HG03280 (cell line): ENCODE measurements at regions not wholly inside any gene's neighbourhood (a gene's known extent, or its start where the extent isn't known, plus 50 kb on each side); places are given as distances from the start of the nearest gene placed in this dataset.

Source experiments
- ATAC-seq: cut with Tn5 transposase; IDR thresholded peaks from one replicate; pipeline ENCODE4 v1.9.1; 2021; ENCODE audit warnings: mild to moderate bottlenecking, moderate library complexity; ENCODE audit not compliant: unreplicated experiment

DNA sequence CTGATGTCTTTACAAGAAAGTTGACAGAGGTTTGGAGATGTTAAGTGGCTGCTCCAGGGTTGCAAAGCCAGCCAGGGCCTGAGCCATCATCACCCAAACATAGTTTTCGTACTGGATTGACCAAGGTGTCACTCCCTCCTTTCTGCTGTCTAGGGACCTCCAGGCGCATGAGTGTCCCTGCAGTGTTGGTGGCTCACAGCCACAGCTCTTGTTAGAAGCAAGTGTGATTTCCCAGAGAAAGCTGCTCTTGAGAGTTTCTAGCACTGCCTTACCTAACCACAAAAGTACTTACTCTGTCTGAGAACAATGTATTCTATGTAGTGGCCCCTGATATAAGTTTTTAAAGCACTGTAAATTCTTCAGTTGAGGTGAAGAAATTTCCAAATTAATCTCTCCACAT, 144.1 kb downstream of the SOX2 start:
- ATAC-seq, result no peak

DNA sequence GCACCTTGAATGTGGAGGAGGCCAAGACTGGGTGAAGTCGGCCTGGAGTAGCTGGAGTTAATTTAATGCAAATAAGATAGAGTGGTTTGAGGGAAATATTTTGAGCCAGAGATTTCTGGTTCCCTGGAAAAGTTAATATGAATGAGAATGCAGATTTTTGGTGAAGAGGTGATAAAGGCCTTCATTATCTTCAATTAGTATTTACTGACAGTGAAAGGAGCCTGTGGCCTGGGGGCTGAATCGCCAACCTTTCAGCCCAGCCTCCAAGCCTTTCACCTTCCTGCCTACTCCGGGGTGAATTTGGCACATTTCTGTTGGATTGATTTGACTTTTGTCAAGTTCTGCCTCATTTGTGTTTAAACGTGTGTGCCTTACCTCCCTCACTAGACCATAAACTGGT, 147.8 kb downstream of the SOX2 start:
- ATAC-seq, result no peak

DNA sequence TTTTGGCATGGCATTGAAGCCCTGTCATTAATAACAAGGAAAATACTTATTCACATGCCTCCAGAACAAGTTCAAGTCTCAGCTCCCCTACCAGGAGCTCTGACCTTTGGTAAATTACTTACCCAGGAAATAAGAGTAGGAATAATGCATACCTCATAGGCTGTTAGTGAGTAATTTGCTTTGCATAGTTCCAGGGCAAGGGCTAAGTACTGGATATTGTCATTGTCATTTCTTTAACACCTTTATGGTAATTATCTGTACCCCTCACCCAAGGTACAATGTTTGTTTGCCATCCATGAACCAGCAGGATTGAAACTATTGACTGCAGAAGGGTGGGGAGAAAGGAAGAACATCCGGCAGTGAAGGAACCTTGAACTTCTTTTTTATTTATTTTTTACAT, 148.5 kb downstream of the SOX2 start:
- ATAC-seq, result no peak

DNA sequence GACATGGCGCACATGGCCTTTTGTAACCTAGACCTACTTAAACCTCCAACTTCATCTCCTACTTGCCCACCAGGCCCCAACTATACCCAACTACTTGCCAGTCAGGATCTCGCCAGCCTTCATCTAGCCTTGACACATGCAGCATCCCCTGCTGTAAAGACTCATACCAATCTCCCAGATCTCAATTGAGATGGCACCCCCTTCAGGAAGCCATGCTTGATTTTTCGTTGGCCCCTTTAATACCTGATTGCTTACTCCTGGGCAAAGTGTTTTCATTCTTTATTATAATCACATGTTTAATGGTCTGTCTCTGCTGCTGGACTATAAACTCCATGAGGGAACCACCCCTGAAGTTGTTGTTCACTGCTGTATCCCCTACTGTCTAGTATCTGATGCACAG, 150.8 kb downstream of the SOX2 start:
- no peak for ATAC-seq

DNA sequence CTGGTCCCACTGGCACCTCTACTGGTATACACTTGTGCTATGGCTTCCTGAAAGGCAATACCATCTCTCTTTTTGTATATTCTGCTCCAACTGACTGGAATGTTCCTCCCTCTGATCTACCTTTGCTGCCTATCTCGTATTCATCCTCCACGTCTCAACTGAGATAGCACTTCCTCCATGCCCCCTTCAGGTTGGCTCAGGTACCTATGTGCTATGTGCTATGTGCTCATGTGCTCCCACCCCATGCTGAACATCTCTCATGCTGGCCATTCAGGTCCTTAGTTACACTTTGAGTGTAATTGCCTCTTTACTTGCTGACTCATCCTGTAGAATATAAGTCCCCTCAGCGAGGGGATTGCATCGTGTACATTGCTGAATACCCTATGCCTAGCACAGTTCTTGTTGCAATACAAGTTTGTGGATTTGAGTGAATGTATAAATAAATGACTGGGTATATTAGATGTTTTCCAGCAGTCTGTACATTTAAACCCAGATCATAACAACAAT, 156.9 kb downstream of the SOX2 start:
- peak; percentile 54 for ATAC-seq

DNA sequence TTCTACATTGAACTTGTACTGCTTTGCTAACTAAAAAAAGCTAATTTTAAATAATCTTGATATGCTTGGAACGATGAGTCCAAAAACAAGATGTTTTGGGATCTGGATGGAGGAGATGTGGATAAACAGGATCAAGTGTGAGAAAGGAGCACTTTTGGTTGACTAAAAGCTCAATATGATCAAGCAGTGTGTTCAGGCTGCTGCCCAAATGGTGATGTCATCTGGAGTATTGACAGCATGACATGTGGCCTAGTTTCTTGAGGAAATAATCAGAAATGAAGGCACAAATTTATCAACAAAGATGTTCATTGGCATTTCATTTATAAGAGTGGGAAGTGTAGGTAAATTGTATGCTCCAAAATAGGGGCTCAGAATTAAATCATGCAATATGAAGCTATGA, 161.2 kb downstream of the SOX2 start:
- no peak for ATAC-seq

DNA sequence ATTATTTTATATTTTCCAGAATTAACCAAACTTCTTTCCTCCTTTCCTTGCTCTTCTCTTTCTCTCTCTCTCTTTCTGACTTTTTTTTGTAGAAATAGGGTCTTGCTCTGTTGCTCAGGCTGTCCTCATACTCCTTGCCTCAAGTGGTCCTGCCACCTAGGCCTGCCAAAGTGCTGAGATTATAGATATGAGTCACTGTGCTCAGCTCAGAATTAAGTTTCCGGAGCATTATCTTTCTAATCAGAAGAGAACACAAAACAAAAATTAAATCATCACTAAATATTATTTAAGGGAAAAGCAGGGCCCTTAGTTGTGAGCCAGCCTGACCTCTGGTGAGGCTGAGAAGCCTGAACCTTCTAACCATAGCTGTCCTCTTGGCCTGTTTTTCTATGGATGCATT, 168.2 kb downstream of the SOX2 start:
- ATAC-seq, result no peak

DNA sequence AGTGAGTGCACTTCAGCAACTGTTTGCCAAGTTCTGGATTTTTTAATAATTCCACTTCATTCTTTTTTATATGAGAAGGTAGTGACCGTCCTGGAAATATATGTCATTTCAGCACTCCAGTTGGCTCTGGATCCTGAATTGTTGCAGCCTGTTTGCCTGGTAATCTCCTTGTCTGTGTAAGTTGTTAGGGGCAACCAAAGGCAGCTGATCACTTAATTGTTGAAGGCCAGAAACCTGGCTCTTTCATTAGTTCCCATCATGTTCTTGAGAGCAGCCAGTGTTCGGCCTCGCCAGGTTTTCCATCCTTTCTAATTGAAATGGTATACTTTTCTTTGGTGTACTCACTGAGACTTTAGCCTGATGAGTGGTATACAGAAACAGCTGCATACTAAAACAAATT, 168.6 kb downstream of the SOX2 start:
- ATAC-seq, result no peak

DNA sequence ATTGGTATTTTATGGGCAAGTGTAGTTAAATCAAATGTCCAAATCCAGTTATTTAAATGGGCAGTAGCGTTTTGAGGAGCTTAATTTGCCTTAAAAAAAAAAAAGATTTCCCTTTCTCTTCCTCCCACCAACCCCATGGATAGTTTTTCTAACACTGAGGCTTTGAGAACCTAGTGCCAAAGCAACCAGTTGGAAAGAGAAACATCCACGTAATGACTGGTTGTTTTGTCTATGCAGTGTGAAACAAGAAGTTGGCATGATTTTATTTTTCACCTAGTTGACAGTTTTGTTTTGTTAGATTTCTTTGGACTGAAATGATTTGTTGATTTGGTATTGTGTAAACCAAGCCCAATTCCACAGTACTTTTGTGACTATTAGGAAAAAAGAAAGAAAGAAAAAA, 170.0 kb downstream of the SOX2 start:
- ATAC-seq, result no peak

DNA sequence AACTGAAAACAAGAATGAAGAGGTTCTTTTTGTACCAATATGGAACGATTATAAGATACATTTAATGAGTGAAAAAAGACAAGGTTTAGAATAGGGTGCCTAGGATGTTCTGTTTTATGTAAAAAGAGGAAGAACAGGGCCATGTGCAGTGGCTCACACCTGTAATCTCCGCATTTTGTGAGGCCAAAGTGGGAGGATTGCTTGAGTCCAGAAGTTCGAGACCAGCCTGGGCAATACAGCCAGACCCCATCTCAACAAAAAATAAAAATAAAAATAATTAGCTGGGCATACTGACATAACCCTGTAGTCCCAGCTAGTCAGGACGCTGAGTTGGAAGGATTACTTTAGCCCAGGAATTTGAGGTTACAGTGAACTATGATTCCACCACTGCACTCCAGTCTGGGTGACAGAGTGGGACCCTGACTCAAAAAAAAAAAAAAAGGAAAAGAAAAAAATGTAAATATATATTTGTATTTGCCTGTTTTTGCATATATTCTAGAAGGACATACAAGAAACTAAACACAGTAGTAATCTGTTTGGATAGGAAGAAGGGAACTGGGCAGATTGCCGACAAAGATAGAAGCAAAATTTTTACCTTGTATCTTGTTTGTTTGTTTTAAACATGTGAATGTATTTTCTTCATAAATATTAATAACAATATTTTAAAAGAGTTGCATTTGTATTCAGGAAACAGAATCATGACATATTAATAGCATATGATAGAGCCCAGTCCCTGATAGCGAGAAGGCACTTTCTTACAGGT, 174.3 kb downstream of the SOX2 start:
- no peak for ATAC-seq

DNA sequence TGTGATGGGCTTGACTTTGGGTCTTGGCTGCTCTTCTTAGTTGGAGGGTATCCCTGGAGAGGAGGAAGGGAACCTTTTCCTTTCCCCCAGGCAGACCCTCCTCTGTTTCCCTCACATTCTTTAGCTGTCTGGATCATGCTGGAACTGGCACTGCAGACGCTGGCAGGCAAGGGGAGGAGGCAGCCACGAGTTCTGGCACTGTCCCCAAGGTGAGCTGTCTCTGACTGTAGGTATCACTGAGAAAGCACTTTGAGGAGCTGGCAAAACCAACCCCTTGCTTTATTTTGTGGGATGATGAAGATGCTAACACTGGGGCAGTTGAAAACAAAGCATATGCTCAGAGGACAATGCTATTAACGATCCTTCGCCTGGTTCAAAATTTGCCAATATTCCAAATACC, 175.0 kb downstream of the SOX2 start:
- no peak for ATAC-seq

DNA sequence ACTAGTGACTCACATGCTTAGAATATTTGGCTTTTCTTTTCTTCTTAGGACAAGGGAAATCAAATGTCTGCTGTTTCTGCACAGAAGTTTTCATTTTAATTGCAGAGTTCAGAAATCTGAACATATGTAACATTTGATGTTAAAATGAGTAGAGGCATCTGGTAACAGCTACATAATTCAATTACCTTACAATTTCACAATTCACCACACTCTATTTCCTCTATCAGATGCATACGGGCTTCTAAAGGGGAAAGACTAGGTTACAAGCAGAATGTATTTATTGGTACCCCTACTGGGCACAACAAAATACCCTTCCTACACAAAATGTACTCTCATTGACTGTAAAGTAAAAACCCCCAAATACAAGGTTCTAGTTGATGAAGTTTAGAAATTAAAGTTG, 176.0 kb downstream of the SOX2 start:
- no peak for ATAC-seq

DNA sequence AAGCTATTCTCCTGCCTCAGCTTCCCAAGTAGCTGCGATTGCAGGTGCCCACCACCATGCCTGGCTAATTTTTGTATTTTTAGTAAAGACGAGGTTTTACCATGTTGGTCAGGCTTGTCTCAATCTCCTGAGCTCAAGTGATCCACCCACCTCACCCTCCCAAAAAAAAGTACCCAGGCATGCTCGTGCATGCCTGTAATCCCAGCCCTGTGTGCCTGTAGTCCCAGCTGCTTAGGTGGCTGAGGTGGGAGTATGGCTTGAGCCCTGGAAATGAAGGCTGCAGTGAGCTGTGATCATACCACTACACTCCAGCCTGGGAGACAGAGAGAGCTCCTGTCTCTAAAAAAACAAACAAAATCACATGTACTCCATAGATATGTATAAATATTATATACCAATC, 176.5 kb downstream of the SOX2 start:
- no peak for ATAC-seq

DNA sequence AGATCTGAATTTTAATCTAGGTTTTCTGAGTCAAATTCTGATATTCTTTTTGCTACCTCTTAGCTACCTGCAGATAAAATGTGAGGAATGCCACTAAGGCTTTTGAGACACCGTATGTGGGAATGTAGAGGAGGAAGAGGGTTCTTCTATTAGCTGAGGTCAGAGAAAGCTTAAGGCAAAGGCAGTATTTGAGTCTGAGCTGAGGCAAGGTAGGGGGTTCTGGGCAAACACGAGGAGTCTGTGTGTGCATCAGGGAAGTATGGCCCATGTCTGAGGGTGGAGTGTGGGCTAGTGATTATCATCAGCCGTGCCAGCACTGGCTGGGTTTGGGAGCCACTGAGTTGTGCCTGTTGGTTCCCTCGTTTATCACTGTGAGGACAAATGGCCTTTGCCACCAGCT, 181.1 kb downstream of the SOX2 start:
- ATAC-seq, result no peak

DNA sequence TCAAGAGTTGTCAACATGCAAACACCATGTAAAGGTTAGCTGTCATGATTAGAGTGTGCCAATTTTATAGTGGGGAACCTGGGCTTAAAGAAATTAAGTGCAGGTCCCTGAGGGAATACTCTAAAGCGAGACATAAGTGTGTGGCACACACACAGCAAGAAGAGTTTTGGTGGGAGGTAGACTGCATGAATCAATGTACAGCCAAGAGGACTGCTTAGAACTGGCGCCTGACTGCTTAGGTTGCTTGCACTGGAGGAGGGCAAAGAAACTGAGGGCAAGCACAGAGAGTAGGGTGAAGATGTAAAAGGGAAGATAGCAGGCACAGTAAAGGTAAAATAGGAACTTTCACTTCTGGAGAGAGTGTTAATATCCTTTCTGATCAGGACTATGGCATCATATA, 184.9 kb downstream of the SOX2 start:
- ATAC-seq, result peak; percentile 33

DNA sequence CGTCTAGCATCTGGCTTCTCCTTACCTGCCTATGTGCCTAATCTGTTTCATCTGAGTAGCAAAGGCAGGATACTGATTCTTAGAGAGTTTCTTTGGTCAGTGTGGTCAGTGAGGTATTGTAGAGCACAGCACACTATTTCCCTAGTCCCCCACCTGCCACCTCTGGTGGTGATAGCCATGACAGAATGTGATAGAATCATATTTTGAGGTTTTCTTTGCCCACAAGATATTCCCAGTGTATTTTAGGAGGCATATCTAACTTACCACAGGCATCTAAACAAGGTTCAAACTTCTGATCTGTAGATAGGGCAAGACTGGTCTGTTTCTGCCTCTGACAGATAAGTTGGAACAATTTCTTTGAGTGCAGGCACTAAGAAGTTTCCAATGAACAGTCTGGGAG, 188.0 kb downstream of the SOX2 start:
- ATAC-seq, result no peak

DNA sequence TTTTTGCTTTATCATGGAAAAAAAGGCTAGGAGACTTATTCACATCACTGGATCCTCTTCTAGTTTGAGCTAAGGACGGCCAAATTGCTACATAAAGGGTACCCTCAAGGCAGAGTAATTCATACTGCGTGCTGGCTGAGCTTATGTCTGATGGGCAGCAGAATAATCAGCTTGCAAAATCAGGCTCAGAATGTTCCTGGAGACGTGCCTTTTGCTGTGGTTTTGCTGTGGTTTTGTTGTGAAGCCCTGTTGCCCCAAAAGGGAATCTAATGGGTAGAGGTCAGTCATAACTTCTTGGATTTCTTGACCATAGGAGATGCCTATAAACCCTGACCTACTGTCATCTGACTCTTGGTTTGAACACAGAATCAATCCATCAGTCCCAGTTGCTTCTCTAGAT, 189.9 kb downstream of the SOX2 start:
- ATAC-seq, result no peak

DNA sequence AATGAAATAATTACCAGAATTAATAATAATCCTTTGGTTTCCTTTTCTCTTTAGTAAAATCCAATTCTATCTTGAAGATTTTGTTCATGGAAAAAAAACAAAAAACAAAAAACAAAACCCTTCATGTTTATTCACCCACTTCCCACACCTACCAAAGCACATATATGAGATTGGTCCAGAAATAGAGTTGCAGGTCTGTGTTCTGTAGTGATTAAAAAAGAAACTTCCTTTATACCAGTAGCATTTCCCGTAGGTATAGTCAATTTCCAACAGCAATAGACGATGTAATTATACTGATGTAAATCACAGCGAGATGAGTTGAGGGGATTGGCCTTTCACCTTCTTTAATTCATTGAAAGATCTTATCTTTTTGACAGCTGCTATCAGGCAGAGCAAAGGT, 194.6 kb downstream of the SOX2 start:
- no peak for ATAC-seq

DNA sequence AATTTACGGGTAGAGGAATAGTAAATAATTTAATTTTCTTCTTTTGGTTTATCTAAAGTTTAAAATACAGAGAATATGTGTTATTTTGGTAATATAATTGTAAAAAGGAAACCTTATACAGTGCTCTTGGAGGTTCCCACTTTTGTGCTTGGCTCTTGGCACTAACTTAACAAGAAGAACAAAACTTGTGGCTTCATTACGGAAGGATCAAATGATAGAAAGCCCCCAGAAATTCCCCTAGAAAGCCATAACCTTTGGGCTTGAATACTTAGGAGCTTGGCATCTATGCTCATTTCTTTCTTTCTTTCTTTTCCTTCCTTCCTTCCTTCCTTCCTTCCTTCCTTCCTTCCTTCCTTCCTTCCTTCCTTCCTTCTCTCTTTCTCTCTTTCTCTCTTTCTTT, 197.5 kb downstream of the SOX2 start:
- no peak for ATAC-seq

DNA sequence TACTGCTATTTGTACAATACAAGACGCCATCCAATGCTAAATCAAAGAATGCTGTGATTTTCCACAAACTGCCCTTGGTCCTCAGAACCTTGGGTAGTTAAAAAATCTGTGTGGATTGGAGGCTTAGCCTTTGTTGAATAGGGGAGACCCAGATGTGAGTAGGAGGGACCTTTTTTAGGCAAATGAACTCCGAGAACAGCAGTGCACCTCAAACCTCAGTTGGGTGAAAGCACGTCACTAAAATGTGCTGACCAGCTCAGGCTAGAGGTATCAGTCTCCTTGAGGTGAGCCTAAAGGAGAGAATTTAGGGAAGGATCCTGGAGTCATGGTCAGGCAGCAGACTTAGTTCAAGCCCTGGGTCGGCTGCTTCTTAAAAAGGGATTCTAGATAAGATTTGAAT, 200.7 kb downstream of the SOX2 start:
- peak; percentile 69 for ATAC-seq

DNA sequence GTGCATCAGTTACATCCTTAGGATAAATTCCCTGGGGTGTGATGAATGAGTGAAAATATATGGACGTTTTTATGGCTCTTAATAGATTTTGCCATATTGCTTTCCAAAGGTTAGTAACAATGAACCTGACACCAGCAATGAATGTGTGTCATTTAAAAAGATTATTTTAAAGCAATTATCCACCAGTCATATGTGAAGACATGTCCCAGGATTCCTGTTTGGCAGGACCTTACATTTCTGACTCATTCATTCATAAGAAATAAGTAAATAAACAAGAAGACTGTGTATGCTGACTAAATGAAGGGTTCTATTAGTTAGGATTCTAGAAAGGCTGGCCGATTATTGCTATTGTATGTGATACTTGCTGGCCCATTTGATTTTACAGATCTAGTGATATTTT, 201.5 kb downstream of the SOX2 start:
- ATAC-seq, result no peak

DNA sequence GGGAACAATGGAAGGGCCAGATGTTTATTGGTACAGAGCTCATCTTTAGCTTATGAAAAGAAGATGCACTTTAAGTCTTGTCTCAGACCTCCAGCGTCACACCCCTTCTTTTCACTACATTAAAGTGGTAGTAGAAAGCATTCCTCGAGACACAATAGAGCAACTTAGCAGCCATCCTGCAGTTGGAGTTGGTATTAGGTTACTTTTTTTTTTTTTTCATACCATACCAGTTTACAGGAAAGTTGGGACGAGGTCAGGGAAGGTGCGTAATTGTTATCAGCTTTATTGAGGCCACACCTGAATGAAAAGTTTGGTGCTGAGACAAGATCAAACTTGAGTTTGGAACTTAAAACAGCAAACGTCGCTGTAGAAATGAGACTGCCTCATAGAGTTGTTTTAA, 203.8 kb downstream of the SOX2 start:
- no peak for ATAC-seq

DNA sequence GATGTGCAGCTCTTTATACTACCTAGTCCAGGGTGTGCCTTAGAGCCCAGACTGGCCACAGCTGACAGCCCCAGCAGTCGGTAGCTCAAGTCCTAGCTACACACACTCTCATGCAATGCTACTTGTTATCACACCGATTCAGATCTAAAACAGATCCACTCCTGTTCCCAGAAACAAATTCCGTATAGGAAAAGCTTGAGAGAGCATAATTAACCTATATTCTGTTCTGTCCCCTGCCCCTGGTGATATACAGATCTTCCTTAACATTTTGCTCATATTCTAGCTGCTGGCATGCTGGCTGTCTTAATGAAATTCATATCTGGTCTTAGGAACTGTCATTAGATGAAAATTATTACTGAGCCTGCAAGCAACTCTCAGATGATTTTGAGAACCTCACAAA, 204.3 kb downstream of the SOX2 start:
- ATAC-seq, result no peak
